GM19328 (cell line): ENCODE measurements at regions not wholly inside any gene's neighbourhood (a gene's known extent, or its start where the extent isn't known, plus 50 kb on each side); places are given as distances from the start of the nearest gene placed in this dataset.

Source experiments
- ATAC-seq: cut with Tn5 transposase; IDR thresholded peaks from one replicate; pipeline ENCODE4 v1.9.1; 2021; ENCODE audit warnings: mild to moderate bottlenecking, moderate library complexity; ENCODE audit not compliant: unreplicated experiment

- no peak for ATAC-seq
These were observed 762.6 kb upstream of the GOLIM4 start for GRCh38 chr3:168858327-168858726.

- ATAC-seq, result no peak
These were observed 754.4 kb upstream of the GOLIM4 start for GRCh38 chr3:168850109-168850508.

GRCh38 chr3:168847291-168847883, 751.7 kb upstream of the GOLIM4 start:
- no peak for ATAC-seq

GRCh38 chr3:168844894-168845482, 749.3 kb upstream of the GOLIM4 start:
- ATAC-seq, result no peak

- ATAC-seq, result no peak
These were observed 748.7 kb upstream of the GOLIM4 start for GRCh38 chr3:168844472-168844871.

- no peak for ATAC-seq
These were observed 747.8 kb upstream of the GOLIM4 start for GRCh38 chr3:168843481-168843880.

- ATAC-seq, result no peak
These were observed 743.9 kb upstream of the GOLIM4 start for GRCh38 chr3:168839653-168840052.

- ATAC-seq, result no peak
These were observed 738.8 kb upstream of the GOLIM4 start for GRCh38 chr3:168834558-168834957.

GRCh38 chr3:168828943-168829342, 733.2 kb upstream of the GOLIM4 start:
- no peak for ATAC-seq

- no peak for ATAC-seq
These were observed 732.8 kb upstream of the GOLIM4 start for GRCh38 chr3:168828536-168828935.

GRCh38 chr3:168828014-168828413, 732.3 kb upstream of the GOLIM4 start:
- ATAC-seq, result no peak

- ATAC-seq, result no peak
These were observed 728.4 kb upstream of the GOLIM4 start for GRCh38 chr3:168824107-168824506.

- ATAC-seq, result no peak
These were observed 727.7 kb upstream of the GOLIM4 start for GRCh38 chr3:168823466-168823865.

GRCh38 chr3:168820810-168821415, 725.2 kb upstream of the GOLIM4 start:
- no peak for ATAC-seq

GRCh38 chr3:168817177-168817576, 721.5 kb upstream of the GOLIM4 start:
- no peak for ATAC-seq

- ATAC-seq, result no peak
These were observed 720.2 kb upstream of the GOLIM4 start for GRCh38 chr3:168815946-168816345.

- ATAC-seq, result no peak
These were observed 717.6 kb upstream of the GOLIM4 start for GRCh38 chr3:168813225-168813802.

- ATAC-seq, result no peak
These were observed 716.5 kb upstream of the GOLIM4 start for GRCh38 chr3:168812234-168812633.

- no peak for ATAC-seq
These were observed 712.9 kb upstream of the GOLIM4 start for GRCh38 chr3:168808596-168808995.

- no peak for ATAC-seq
These were observed 711.7 kb upstream of the GOLIM4 start for GRCh38 chr3:168807448-168807847.

GRCh38 chr3:168806871-168807270, 711.1 kb upstream of the GOLIM4 start:
- no peak for ATAC-seq

- ATAC-seq, result no peak
These were observed 707.8 kb upstream of the GOLIM4 start for GRCh38 chr3:168803536-168803935.
